Kidney epithelial cell (primary cell): ENCODE measurements at regions not wholly inside any gene's neighbourhood (a gene's known extent, or its start where the extent isn't known, plus 50 kb on each side); places are given as distances from the start of the nearest gene placed in this dataset.

ENCODE experiments used
- DNase-seq: peaks from one replicate; pipeline ENCODE4 v3.0.0-alpha.2; 2010; ENCODE audit warnings: low read depth
- H3K27me3 ChIP-seq: 2 replicates; pipeline ENCODE4 v1.6.0; 2011; ENCODE audit warnings: low read length; ENCODE audit not compliant: control insufficient read depth, insufficient read depth
- H3K36me3 ChIP-seq: 2 replicates; pipeline ENCODE4 v1.5.1; 2011; ENCODE audit warnings: low read length; ENCODE audit not compliant: control insufficient read depth, insufficient read depth
- H3K4me3 ChIP-seq: 2 replicates; pipeline ENCODE4 v1.5.1; 2011; ENCODE audit warnings: low read depth, mild to moderate bottlenecking, control low read depth, low read length
- TF ChIP-seq, protein P1 (sequence below): IDR thresholded peaks from 2 replicates; pipeline ENCODE4 v1.5.1; 2011; ENCODE audit warnings: mild to moderate bottlenecking, moderate library complexity, low read length, control low read depth, inconsistent platforms; ENCODE audit not compliant: insufficient read depth, poor library complexity, severe bottlenecking

DNA sequence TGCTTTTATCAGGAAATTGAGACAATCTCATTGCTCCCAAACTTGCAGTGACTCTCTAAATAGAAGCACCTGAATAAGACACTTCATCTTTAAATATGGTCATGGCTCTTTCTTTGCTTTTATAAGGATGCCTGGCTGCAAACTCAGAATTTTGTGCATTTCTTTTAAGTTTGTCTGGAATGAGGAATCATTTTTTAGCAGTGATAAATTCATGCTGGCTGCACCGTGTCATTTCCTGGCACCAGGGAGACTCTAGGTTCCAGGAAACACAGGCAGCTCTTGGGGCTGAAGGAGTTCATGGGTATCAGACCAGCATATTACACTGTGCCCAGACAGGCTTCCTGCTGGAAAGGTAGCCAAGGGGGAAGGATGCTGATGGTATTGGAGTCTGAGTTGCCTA lies 109.9 kb downstream of the NUDT12 start:
- H3K4me3 ChIP-seq = no peak overlapping the region
- TF ChIP-seq, protein P1, sequence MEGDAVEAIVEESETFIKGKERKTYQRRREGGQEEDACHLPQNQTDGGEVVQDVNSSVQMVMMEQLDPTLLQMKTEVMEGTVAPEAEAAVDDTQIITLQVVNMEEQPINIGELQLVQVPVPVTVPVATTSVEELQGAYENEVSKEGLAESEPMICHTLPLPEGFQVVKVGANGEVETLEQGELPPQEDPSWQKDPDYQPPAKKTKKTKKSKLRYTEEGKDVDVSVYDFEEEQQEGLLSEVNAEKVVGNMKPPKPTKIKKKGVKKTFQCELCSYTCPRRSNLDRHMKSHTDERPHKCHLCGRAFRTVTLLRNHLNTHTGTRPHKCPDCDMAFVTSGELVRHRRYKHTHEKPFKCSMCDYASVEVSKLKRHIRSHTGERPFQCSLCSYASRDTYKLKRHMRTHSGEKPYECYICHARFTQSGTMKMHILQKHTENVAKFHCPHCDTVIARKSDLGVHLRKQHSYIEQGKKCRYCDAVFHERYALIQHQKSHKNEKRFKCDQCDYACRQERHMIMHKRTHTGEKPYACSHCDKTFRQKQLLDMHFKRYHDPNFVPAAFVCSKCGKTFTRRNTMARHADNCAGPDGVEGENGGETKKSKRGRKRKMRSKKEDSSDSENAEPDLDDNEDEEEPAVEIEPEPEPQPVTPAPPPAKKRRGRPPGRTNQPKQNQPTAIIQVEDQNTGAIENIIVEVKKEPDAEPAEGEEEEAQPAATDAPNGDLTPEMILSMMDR = no peak
- no peaks in the 10 kb centered on the region for H3K27me3 ChIP-seq
- no peaks in the 10 kb centered on the region for H3K36me3 ChIP-seq
- DNase-seq = no peak

DNA sequence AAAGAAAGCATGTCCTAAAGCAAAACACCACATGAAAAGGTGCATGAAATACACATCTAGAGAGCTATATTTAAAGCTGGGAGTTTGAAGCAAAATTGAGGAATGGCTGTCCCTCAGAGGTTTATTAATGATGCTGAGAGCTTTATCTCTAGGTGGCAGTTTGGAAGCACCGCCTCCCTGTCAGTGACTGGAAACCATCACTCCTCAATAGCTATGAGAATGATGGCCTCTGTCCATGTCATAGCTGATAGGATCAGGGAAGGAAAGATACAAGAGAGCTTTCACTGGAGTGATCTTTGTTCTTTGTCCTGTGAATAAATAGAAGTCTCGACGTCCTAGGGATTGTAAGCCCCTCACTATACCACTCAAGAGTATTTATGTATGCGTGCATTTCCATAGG lies 110.5 kb downstream of the NUDT12 start:
- DNase-seq = no peak
- TF ChIP-seq, protein P1 = no peak

DNA sequence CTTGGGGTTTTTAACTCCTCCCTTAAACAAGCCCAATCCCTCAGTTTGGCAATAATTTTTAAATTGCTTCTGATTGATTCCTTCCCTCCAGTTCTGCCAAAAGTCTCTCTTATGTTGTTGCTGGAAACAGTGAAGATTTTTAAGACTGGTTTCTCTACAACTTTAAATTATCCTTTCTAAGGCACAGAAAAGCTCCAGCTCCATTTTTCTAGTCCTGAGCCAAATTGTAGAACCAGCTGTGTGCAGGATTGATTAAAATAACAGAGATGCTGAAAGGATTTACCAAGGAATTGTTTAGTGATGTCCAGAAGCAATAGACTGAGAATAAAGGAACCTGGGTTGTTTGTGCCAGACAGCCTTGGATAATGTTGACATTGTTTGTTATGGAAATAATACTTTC lies 111.3 kb downstream of the NUDT12 start:
- no peak overlapping the region for H3K4me3 ChIP-seq
- no peaks in the 10 kb centered on the region for H3K36me3 ChIP-seq
- no peak for DNase-seq
- TF ChIP-seq, protein P1 = no peak
- no peaks in the 10 kb centered on the region for H3K27me3 ChIP-seq

More for the DNA sequence above, 110.5 kb downstream of the NUDT12 start:
- H3K27me3 ChIP-seq = no peaks in the 10 kb centered on the region
- H3K36me3 ChIP-seq = no peaks in the 10 kb centered on the region
- H3K4me3 ChIP-seq = no peak overlapping the region

DNA sequence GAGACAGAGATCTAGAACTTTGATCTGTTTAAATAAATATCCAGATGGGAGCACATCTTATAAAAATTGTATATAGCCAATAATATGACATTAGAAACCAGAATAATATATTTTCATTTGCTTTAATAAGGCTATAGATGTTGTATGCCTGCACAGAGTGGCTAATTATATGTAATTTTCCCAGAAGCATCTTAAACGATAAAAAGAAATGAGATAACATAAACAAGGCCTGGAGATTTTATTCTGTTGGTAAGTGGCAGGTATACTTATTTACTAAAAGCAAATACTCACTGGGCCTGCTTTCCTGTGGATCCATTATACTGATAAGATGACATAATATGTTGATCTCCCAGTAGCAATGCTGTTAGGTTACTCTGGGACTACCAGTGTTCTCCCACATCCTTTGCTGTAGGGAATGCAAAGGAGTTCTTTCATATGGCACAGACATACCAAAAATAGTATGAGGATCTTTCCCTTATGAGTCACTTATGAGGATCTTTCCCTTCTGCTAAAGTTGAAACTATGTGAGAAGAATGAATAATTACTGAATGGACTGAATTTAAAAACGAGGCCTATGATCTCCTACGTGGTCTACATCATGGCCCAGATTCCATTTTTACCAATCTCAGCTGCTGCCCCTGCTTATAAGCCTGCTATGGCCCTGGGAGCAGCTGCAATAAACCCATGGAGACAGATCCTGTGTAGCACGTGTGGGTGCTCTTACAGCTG lies 112.1 kb downstream of the NUDT12 start:
- TF ChIP-seq, protein P1 = no peak
- DNase-seq = peak; percentile 42
- H3K36me3 ChIP-seq = no peaks in the 10 kb centered on the region
- H3K27me3 ChIP-seq = no peaks in the 10 kb centered on the region
- no peak overlapping the region for H3K4me3 ChIP-seq

DNA sequence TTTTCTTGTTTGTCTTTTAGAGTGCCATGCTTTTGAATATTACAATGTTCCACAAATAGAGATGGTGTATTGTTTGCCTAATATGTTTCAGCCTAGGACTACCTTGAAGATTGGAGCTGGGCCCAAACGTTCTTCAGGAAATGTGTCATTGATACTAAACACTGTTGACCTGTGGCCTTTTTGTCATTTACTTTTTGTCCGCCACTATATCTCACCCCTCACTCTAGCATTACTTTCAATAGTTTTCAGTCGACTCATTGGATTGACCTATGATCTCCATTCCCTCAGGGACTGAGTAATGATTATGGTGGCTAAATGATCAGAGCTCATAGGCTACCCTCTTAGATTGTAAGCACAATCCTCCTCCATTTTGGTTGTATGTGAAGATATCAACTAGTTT lies 115.8 kb downstream of the NUDT12 start:
- H3K4me3 ChIP-seq = no peak overlapping the region
- TF ChIP-seq, protein P1 = no peak
- DNase-seq = no peak
- no peaks in the 10 kb centered on the region for H3K36me3 ChIP-seq
- H3K27me3 ChIP-seq = no peaks in the 10 kb centered on the region
